OCI-LY3 (cell line): ENCODE measurements at regions not wholly inside any gene's neighbourhood (a gene's known extent, or its start where the extent isn't known, plus 50 kb on each side); places are given as distances from the start of the nearest gene placed in this dataset.

Experiments used
- H2AFZ ChIP-seq: fragments of 200-600, 300-600 bp; shearing (Covaris generic); 2 replicates; pipeline ENCODE4 v1.6.0; 2014; ENCODE audit warnings: antibody characterized with exemption, low read depth, low read length
- H3K27ac ChIP-seq: fragments of 200-600, 300-600 bp; sonication (generic); 2 replicates; pipeline ENCODE4 v1.5.1; 2014; ENCODE audit warnings: mild to moderate bottlenecking, low read length, moderate library complexity, mixed read lengths
- H3K27me3 ChIP-seq: fragments of 200-600, 300-600 bp; sonication (generic); 2 replicates; pipeline ENCODE4 v1.6.1; 2014; ENCODE audit warnings: low read depth, low read length, mixed read lengths
- H3K36me3 ChIP-seq: fragments of 200-600, 300-600 bp; sonication (generic); replicated peaks from 2 replicates; pipeline ENCODE3; 2014; ENCODE audit warnings: low read depth, low read length, mixed read lengths
- H3K4me1 ChIP-seq: fragments of 300-600, 200-600 bp; sonication (generic); 2 replicates; pipeline ENCODE4 v1.6.1; 2014; ENCODE audit warnings: low read length, mixed read lengths
- H3K4me2 ChIP-seq: fragments of 200-600, 300-600 bp; sonication (generic); 2 replicates; pipeline ENCODE4 v1.6.1; 2014; ENCODE audit warnings: low read length, mixed read lengths
- H3K4me3 ChIP-seq: fragments of 300-600, 200-600 bp; sonication (generic); 2 replicates; pipeline ENCODE4 v1.5.1; 2014; ENCODE audit warnings: antibody characterized with exemption, mild to moderate bottlenecking, low read length, moderate library complexity
- H3K79me2 ChIP-seq: fragments of 300-600, 200-600 bp; shearing (Covaris generic); 2 replicates; pipeline ENCODE4 v1.6.1; 2014; ENCODE audit warnings: mild to moderate bottlenecking, low read length, mixed read lengths
- H3K9ac ChIP-seq: fragments of 300-600, 200-600 bp; shearing (Covaris generic); 2 replicates; pipeline ENCODE4 v1.6.0; 2014; ENCODE audit warnings: mild to moderate bottlenecking, low read length, moderate library complexity
- H3K9me3 ChIP-seq: fragments of 200-600, 300-600 bp; shearing (Covaris generic); 2 replicates; pipeline ENCODE4 v1.6.1; 2014; ENCODE audit warnings: low read length, mixed read lengths; ENCODE audit not compliant: insufficient read depth
- H4K20me1 ChIP-seq: fragments of 200-600, 300-600 bp; sonication (generic); 2 replicates; pipeline ENCODE4 v1.6.1; 2016; ENCODE audit warnings: low read length, mixed read lengths; ENCODE audit not compliant: insufficient read depth
- EZH2phosphoT487 ChIP-seq: fragments of 200-600 bp; shearing (Covaris generic); IDR thresholded peaks from 2 replicates; pipeline ENCODE4 v1.6.1; 2018; ENCODE audit warnings: antibody characterized with exemption, mixed run types, low read depth
- TF ChIP-seq, protein P1 (sequence below): fragments of 200-600, 300-600 bp; sonication (generic); IDR thresholded peaks from 2 replicates; pipeline ENCODE4 v1.5.1; 2014; ENCODE audit warnings: antibody characterized with exemption, low read length, low read depth

GRCh38 chr14:83147006-83147405 lies 1613.4 kb upstream of the SEL1L start:
- no peaks in the 10 kb centered on the region for H4K20me1 ChIP-seq
- H3K36me3 ChIP-seq, result no peaks in the 10 kb centered on the region
- H3K4me3 ChIP-seq, result no peak overlapping the region
- H3K79me2 ChIP-seq, result no peaks in the 10 kb centered on the region
- no peak overlapping the region for H3K27ac ChIP-seq
- H3K27me3 ChIP-seq, result no peaks in the 10 kb centered on the region
- no peak for TF ChIP-seq EZH2phosphoT487
- TF ChIP-seq, protein P1, sequence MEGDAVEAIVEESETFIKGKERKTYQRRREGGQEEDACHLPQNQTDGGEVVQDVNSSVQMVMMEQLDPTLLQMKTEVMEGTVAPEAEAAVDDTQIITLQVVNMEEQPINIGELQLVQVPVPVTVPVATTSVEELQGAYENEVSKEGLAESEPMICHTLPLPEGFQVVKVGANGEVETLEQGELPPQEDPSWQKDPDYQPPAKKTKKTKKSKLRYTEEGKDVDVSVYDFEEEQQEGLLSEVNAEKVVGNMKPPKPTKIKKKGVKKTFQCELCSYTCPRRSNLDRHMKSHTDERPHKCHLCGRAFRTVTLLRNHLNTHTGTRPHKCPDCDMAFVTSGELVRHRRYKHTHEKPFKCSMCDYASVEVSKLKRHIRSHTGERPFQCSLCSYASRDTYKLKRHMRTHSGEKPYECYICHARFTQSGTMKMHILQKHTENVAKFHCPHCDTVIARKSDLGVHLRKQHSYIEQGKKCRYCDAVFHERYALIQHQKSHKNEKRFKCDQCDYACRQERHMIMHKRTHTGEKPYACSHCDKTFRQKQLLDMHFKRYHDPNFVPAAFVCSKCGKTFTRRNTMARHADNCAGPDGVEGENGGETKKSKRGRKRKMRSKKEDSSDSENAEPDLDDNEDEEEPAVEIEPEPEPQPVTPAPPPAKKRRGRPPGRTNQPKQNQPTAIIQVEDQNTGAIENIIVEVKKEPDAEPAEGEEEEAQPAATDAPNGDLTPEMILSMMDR, result no peak
- no peak overlapping the region for H3K4me2 ChIP-seq
- no peaks in the 10 kb centered on the region for H3K4me1 ChIP-seq
- H3K9ac ChIP-seq, result no peak overlapping the region
- no peak overlapping the region for H2AFZ ChIP-seq
- H3K9me3 ChIP-seq, result no peaks in the 10 kb centered on the region

DNA sequence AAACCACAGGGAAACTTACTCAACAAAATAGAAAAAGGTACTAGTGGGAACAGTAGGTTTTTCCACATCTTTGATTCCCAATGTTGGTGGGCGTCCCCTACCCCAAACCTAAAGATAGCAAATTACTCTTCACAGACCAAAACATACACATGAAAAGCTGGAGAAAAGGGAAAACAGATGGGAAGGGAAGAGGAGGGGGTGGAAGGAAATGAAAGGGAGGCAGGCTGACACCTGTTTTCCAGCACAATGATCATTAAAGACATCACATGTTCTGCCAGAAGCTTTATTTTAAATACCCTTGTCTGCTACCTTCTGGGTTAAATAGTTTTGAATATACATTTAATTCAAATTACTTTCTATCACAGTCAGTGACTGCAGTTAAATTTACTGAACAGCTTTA lies 1617.9 kb upstream of the SEL1L start:
- no peaks in the 10 kb centered on the region for H3K9me3 ChIP-seq
- no peak overlapping the region for H3K27ac ChIP-seq
- H3K4me3 ChIP-seq, result no peak overlapping the region
- no peak overlapping the region for H2AFZ ChIP-seq
- no peak overlapping the region for H3K9ac ChIP-seq
- no peak for TF ChIP-seq EZH2phosphoT487
- TF ChIP-seq, protein P1, result no peak
- no peaks in the 10 kb centered on the region for H3K4me1 ChIP-seq
- H3K36me3 ChIP-seq, result no peaks in the 10 kb centered on the region
- no peaks in the 10 kb centered on the region for H3K79me2 ChIP-seq
- no peak overlapping the region for H3K4me2 ChIP-seq
- no peaks in the 10 kb centered on the region for H3K27me3 ChIP-seq
- no peaks in the 10 kb centered on the region for H4K20me1 ChIP-seq

DNA sequence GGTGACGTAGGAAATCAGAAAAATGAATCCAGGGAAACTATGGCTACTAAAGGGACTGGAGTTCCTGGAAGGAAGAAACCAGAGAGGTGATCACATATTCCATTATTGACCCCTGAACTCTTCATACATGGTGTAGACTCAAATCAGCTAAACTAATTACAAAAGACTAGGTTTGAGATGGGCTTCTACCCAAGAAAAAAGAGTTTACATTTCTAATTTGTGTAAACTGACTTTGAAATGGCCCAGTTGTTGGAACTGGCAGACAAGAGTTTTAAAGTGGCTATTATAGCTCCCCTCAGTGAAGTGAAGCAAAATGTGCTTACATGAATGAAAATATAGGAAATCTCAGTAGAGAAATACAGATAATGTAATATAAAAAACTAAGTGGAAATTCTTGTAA lies 1619.4 kb upstream of the SEL1L start:
- H3K36me3 ChIP-seq, result no peaks in the 10 kb centered on the region
- H3K27me3 ChIP-seq, result no peaks in the 10 kb centered on the region
- H3K4me3 ChIP-seq, result no peak overlapping the region
- no peak overlapping the region for H3K27ac ChIP-seq
- no peaks in the 10 kb centered on the region for H3K79me2 ChIP-seq
- H2AFZ ChIP-seq, result no peak overlapping the region
- no peaks in the 10 kb centered on the region for H3K9me3 ChIP-seq
- no peak overlapping the region for H3K9ac ChIP-seq
- no peaks in the 10 kb centered on the region for H3K4me1 ChIP-seq
- H4K20me1 ChIP-seq, result no peaks in the 10 kb centered on the region
- TF ChIP-seq, protein P1, result no peak
- TF ChIP-seq EZH2phosphoT487, result no peak
- no peak overlapping the region for H3K4me2 ChIP-seq

DNA sequence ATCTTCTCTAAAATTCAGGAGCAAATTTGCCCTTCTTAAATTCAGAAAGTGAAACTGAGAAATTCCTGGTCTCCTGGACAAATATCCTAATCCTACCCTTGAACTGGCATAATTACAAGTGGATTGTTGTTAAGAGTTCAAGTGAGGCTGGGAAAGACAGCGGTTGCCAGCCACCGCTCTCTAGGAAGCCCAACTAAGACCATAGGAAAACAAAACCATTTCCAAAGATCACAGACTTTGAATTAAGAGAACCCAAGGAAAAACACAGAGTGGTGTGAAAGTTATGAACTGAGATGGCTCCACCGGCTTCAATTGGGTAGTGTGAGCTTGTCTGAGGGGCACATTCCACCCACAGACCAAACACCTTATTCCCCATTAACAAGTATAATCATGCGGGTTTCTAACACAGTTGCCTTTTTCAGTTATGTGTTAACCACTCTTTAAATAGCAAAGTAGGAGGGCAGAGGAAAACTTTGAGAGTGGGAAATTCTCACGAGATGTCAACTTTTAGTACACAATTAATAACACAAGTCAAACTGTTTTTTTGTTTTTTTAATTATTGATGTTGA lies 1628.8 kb upstream of the SEL1L start:
- no peaks in the 10 kb centered on the region for H3K27me3 ChIP-seq
- no peak overlapping the region for H3K27ac ChIP-seq
- no peak overlapping the region for H3K4me2 ChIP-seq
- no peaks in the 10 kb centered on the region for H3K36me3 ChIP-seq
- H4K20me1 ChIP-seq, result no peaks in the 10 kb centered on the region
- no peak overlapping the region for H3K4me3 ChIP-seq
- H2AFZ ChIP-seq, result no peak overlapping the region
- H3K9me3 ChIP-seq, result no peaks in the 10 kb centered on the region
- no peaks in the 10 kb centered on the region for H3K79me2 ChIP-seq
- no peaks in the 10 kb centered on the region for H3K4me1 ChIP-seq
- no peak overlapping the region for H3K9ac ChIP-seq
- TF ChIP-seq, protein P1, result no peak
- no peak for TF ChIP-seq EZH2phosphoT487
